ENCODE measurements at regions not wholly inside any gene's neighbourhood (a gene's known extent, or its start where the extent isn't known, plus 50 kb on each side); places are given as distances from the start of the nearest gene placed in this dataset.

GRCh38 chr1:47623557-47623940 is 185.7 kb downstream of the FOXD2 start:
- in situ Hi-C loops (cut with MboI; ENCODE audit: low sequenced_read_pairs) = no loop called here

- in situ Hi-C loops (cut with MboI; ENCODE audit: low sequenced_read_pairs) = no loop called here
Observed at GRCh38 chr1:47624531-47624930, 186.7 kb downstream of the FOXD2 start.

DNA sequence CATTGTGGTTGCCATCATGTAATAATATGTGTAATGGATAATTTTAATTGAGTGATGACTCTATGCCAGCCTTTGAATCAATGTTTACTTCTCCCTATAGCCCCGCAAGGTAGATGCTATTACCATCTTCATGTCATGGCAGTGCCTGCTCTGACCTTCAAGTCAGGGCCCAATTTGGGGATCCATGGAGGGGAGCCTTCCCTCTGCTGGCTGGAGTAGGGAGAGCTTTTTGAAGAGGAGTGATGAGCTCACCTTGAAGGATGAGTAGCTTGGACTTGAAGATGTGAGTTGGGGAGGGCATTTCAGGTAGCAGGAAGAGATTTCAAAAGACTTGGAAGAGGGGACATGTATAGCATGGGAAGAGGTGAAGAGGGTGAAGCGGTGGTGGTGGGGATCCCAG is 189.2 kb downstream of the FOXD2 start:
- in situ Hi-C loops (cut with MboI; ENCODE audit: low sequenced_read_pairs) = no loop called here

GRCh38 chr1:47627471-47628370 is 189.9 kb downstream of the FOXD2 start:
- in situ Hi-C loops (cut with MboI; ENCODE audit: low sequenced_read_pairs) = no loop called here

- in situ Hi-C loops (cut with MboI; ENCODE audit: low sequenced_read_pairs) = no loop called here
Observed at GRCh38 chr1:47629201-47629600, 191.4 kb downstream of the FOXD2 start.

GRCh38 chr1:47630346-47630745 is 192.5 kb downstream of the FOXD2 start:
- in situ Hi-C loops (cut with MboI; ENCODE audit: low sequenced_read_pairs) = no loop called here

DNA sequence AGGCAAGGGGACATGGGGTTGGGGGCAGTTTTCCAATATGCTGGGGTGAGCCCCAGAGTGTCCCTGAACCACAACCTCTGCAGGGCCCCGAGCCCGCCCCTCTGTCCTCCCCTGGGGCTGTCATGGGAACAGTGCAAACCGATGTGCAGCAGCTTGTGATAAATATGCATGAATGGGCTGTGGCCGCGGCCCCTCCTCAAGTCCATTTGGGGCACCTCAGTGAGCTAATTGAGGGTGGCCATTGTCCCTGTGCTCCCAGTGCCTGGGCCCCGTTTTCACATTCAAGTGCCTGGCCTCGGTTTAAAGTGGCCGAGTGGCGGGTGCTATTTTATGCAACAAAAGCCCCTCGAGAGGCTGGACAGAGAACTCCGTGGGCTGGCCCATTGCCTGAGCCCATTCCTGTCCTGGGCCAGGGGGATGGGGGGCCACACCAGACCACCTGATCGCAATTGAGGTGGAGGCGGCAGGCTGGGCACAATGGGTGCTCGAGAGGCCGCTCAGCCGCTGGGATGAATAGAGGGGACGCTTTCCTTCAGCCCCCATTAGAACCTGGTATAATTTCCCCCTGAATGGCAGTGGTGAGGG is 193.7 kb downstream of the FOXD2 start:
- in situ Hi-C loops (cut with MboI; ENCODE audit: low sequenced_read_pairs) = no loop called here

DNA sequence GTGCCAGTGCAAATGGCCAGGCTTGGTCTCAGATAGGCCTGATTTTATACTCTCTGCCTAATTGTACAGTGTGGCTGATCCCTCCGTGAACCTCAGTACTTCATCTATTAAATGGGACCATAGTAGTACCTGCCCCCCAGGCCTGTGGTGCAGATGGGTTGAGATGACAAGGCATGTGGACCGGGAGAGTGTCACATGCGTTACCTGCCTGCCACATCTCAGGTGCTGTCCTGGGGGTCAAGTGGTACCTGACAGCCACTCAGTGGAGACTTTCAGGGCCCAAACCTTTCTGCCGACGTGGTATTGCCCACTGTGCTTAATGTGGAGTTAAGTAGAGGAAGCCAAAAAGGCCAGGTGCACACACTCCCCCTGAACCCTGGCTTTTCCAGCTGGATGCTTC is 197.3 kb downstream of the FOXD2 start:
- in situ Hi-C loops (cut with MboI; ENCODE audit: low sequenced_read_pairs) = no loop called here

DNA sequence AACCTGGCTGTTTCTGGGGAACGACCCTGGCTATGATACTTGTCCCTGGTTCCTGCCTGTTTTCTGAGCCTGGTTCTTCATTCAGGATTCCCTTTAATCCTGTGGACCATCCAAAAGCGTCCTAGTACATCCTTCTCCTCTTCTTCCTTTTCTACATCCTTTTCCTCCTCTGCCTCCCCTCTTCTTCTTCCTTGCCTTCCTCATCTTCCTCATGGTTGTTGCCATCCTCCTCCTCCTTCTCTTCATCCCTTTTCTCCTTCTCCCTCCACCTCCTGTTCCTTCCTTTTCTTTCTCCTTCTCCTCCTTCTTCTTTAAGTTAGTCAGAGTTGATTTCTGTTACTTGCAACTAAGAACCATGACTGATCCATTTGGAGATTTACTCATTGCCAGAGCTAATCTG is 197.8 kb downstream of the FOXD2 start:
- in situ Hi-C loops (cut with MboI; ENCODE audit: low sequenced_read_pairs) = no loop called here

- in situ Hi-C loops (cut with MboI; ENCODE audit: low sequenced_read_pairs) = no loop called here
Observed at GRCh38 chr1:47637111-47637685, 199.4 kb downstream of the FOXD2 start.

- in situ Hi-C loops (cut with MboI; ENCODE audit: low sequenced_read_pairs) = no loop called here
Observed at GRCh38 chr1:47638240-47638639, 200.4 kb downstream of the FOXD2 start.

DNA sequence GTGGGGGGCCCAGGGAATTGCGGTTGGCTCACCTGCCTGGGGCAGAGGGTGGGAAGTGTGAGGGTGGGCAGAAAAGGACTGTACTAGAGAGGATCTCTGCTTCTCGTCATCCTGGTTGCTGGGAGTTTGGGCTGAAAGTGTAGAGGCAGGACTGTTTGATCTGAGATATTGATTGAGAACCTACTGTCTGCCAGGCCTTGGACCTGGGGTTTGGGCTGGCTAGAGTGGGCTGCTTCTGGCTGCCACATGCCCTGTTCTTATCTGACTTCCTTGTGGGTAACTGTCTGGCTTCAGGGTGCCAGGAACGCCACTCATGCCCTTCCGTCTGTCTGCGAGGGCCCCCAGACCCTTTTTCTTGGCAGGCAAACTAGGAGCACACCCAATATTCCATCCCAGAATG is 200.9 kb downstream of the FOXD2 start:
- in situ Hi-C loops (cut with MboI; ENCODE audit: low sequenced_read_pairs) = no loop called here

GRCh38 chr1:47643306-47644211 is 205.7 kb downstream of the FOXD2 start:
- in situ Hi-C loops (cut with MboI; ENCODE audit: low sequenced_read_pairs) = no loop called here

DNA sequence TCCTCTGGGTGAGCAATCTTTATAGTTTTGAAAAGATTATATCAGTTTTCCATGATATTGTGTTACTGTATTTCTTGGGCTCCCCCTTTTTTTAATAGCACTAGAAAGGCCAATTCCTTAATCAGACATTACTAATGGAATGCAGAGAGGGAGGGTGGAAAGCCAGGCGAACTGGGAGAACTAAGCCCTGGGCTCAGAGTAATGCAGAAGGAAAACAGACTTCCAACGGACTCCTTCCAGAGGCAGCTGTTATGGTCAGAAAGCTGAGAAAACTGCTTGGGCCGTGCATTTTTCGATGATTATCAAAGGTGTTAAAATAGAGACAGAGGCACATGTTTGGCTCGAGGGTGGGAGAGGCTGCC is 206.3 kb downstream of the FOXD2 start:
- in situ Hi-C loops (cut with MboI; ENCODE audit: low sequenced_read_pairs) = no loop called here

DNA sequence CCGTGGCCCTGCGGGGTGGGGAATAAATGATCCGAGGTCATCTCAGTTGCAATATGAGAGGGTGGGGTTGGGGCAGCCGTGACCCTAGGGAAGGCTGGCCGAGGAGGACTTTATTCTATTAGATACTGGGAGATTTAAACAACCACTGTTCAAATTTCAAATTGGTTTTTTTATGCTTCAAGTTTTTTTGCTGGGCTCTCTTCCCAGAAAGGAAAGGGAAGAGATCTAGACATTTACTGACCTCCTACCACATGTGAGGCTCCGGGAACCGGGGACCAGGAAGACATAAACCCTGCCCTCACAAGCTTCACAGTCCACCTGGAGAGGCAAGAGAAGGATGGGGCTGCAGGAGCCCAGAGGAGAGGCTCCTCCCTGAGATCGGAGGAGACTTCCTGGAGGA is 207.3 kb downstream of the FOXD2 start:
- in situ Hi-C loops (cut with MboI; ENCODE audit: low sequenced_read_pairs) = no loop called here

GRCh38 chr1:47646676-47647075 is 208.8 kb downstream of the FOXD2 start:
- in situ Hi-C loops (cut with MboI; ENCODE audit: low sequenced_read_pairs) = no loop called here

GRCh38 chr1:47647327-47647845 is 209.5 kb downstream of the FOXD2 start:
- in situ Hi-C loops (cut with MboI; ENCODE audit: low sequenced_read_pairs) = no loop called here

DNA sequence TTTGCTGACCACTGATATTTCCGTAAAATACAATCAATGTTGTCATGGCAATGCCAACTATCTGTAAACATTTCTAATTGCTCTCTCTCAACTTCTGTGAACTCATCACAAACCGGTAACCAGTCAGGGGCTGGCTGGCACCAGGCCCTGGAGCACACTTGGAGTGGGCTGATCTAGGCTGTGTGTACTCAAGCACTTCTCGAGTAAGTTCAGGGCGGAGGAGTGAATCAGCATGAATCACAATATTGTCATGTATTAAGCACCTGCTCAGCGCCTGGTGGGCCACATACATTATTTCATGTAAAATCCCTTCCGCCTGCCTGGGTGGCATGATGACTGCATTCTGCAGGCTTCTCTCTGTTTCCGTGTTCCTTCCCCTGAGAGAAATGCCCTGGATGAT is 212.4 kb downstream of the FOXD2 start:
- in situ Hi-C loops (cut with MboI; ENCODE audit: low sequenced_read_pairs) = no loop called here

- in situ Hi-C loops (cut with MboI; ENCODE audit: low sequenced_read_pairs) = no loop called here
Observed at GRCh38 chr1:47650611-47651010, 212.8 kb downstream of the FOXD2 start.

DNA sequence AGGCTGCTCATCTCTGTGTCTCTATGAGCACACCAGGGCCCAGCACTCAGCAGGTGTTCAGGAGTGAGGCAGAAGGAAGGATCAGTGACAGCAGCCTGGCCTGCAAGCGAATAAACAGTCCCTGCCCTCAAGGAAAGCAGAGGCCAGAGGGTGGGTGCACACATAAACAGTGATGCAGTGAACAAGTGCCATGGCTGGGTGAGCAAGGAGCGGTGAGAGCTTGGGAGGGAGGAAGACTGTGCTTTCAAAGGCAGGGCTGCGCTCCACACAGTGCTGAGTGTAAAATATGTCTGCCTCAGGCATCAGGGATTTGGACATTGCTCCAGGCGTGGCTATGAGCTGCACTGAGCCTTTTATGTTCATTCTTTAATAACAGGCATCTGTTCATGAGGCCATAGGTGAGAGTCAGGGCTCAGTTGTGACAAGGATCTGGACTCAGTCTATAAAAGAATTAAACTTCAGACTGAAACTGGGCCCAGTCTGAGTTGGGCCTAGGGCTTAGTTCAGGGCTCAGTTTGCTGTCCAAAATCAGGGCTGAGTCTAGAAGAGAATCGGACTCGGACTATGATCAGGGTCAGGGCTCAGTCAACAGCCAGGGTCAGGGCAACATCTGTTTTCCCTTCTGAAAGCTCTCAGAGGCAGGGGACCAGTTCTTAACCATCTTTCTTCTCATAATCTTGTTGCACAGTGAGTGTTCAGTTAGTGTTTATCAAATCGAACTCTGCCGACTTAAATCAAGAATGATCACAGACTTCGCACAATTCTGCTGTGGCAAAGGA is 213.7 kb downstream of the FOXD2 start:
- in situ Hi-C loops (cut with MboI; ENCODE audit: low sequenced_read_pairs) = no loop called here

All from HL-60/S4 (cell line).